ENCODE measurements at regions not wholly inside any gene's neighbourhood (a gene's known extent, or its start where the extent isn't known, plus 50 kb on each side); places are given as distances from the start of the nearest gene placed in this dataset.
"Not testable (repeated sequence)": the region's sequence is repeated elsewhere in the genome, so short reads cannot be mapped to it uniquely, and the experiment has no call there.

DNA sequence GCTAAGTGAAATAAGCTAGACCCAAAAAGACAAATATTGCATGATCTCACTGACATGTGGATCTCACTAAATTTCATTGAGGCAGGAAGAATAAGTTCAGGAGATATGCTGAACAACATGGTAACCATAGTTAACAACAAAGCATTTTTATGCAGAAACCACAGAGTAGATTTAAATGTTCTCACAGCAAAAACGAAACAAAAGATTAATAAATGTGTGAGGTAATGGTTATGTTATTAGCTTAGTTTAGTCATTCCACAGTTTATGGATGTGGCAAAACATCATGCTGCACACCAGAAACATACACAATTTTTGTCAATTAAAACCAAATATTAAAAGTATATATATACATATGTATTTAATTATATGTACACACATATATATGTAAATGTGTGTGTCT, 765.8 kb downstream of the SLITRK5 start:
- no peak for ATAC-seq (ENCODE audit: poor library complexity)
- DNase-seq, result no peak
- intact Hi-C loops (cut with DNase I), result no loop called here

DNA sequence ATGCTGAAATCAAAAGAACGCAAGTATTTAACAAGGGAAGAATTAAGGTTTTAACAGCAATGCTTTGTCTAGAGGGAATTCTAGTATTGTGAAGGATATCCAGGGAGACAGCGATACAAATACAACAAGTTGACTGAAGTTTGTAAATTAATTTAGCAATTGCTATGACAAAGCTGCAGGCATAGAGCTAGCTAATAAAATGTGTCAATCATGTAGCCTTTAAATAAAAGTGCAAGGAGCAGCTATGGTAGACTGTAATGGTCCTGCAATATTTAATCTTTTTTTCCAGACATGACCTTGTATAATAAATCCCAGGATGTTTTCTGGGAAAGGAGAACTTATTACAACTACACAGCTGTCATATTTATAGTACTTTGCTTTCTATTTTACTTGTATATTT, 779.3 kb downstream of the SLITRK5 start:
- DNase-seq, result no peak
- intact Hi-C loops (cut with DNase I), result no loop called here
- ATAC-seq (ENCODE audit: poor library complexity), result no peak

DNA sequence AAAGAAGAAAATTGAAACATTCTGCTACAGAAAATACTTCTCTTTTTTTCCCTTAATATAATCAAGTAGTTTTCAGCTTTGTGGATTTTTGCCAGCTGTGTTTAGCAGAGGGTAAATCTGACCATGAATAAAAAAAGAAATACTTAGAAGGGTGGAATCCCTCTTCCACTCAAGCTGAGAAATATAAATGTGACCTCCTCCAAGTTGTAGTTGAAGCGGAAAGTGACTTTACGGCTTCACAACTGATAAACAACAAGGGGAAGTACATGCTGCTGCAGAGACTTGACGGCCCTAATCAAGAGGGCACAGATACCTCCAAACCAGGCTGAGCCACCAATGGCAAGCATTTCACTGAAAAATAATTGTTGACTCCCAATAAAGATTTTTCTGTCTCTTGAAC, 785.0 kb downstream of the SLITRK5 start:
- ATAC-seq (ENCODE audit: poor library complexity), result no peak
- intact Hi-C loops (cut with DNase I), result no loop called here
- no peak for DNase-seq

DNA sequence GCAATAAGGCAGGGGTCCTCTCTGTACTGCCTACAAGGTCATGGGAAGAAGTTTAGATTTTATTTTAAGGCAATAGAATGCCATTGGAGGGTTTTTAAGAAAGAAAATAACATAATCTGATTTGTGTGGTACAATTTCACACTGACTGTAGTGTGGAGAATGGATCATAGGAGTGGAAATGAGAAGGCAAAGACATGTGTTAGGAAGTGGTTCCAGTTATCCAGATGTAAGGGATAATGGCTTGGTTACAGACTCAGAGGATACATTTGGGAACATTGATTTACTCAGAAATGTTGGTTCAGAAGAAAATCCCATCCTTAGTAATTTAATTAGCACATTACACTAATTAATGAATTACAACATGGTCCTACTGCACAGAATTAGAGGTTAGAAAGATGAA, 788.2 kb downstream of the SLITRK5 start:
- DNase-seq (no peak), ATAC-seq (ENCODE audit: poor library complexity) (no peak)
- intact Hi-C loops (cut with DNase I), result no loop called here

DNA sequence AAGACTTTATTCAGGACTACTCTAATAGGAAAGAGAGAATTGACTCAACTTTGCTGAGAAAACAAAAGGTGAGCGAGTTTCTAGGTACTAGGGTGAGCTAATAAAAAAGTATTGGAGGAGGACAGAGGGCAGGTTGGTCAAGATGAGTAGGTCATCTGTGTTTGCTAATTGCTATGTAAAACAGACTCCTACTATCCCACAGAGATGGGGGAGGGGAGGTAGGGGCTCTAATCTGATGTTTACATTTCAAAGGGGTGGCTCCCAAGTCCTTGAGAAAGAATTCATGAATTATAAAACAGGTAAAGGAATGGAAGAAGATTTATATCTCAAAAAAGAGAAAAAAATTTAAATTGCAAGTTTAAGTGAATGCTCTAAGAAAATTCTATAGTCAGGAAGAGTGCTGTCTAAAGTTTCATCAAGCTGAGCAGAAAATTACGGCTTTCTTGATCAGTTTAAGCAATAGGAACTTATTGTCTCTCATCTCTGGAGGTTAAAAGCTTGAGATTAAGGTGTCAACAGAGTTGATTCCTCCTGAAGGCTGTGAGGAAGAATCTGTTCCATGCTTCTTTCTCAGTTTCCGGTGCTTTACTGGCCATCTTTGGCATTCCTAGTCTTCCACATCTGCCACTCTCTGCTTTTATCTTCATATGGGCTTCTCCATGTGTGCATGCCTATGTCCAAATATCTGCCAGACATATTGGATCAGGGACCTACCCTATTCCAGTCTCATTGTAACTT, 790.3 kb downstream of the SLITRK5 start:
- intact Hi-C loops (cut with DNase I), result no loop called here
- DNase-seq (no peak), ATAC-seq (ENCODE audit: poor library complexity) (no peak)

DNA sequence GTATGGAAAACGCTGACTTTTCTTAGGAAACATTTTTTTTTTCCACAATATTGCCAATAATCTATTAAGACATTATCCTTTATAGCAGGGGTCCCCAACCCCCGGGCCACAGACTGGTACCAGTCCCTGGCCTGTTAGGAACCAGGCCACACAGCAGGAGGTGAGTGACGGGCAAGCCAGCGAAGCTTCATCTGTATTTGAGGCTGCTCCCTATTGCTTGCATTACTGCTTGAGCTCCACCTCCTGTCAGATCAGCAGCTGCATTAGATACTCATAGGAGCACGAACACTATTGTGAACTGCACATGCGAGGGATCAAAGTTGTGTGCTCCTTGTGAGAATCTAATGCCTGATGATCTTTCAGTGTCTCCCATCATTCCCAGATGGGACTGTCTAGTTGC, 793.7 kb downstream of the SLITRK5 start:
- intact Hi-C loops (cut with DNase I), result no loop called here
- ATAC-seq (ENCODE audit: poor library complexity) (no peak), DNase-seq (no peak)

DNA sequence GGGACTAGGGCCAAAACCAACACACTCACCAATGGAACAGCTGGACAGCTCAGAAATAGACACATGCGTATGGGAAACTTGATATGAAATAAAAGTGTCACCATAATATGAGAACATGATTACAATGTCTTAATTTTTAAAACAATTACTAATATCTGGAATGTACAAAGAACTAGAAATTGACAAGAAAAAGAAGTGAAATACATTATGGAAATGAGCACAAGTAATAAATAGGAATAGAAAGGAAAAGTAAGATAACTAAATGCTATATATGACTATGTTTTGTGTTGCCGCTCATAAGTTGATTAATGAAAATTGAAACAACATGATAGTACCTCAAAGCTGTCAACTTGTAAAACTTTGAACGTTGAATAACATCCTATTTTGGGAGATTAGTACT, 801.1 kb downstream of the SLITRK5 start:
- intact Hi-C loops (cut with DNase I), result no loop called here
- ATAC-seq (ENCODE audit: poor library complexity) (no peak), DNase-seq (no peak)

DNA sequence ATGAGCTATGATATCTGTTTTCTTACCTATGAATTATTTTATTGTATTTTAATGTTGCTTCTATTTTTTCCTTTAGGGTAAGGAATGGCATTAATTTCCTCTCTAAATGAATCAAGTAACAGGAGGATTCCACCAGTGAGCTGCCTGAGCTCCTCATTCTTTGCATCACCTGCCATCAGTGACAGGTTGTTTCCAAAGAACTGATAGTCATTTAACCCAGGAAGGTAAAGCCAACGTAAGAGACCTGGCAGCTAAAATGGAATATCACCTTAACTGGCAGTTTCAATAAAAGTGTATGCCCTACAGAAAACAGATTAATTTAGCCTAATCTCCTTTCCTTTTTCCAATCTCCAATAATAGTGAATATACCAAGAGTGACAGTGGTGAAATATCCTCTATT, 812.0 kb downstream of the SLITRK5 start:
- intact Hi-C loops (cut with DNase I), result no loop called here

DNA sequence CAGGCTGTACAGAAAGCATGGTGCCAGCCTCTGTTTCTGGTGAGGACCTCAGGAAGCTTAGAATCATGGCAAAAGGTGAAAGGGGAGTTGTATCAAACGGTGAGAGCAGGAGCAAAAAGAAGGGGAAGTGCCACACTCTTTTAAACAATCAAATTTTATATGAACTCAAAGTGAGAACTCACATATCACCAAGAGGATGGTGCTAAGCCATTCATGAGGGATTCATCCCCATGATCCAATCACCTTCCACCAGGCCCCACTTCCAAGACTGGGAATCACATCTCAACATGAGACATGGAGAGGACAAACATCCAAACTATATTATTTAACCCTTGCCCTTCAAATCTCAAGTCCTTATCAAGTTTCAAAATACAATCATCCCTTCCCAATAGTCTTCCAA, 836.7 kb downstream of the SLITRK5 start:
- DNase-seq (no peak), ATAC-seq (ENCODE audit: poor library complexity) (no peak)
- intact Hi-C loops (cut with DNase I), result no loop called here

More for the DNA sequence above, 812.0 kb downstream of the SLITRK5 start:
- DNase-seq (no peak), ATAC-seq (ENCODE audit: poor library complexity) (no peak)

DNA sequence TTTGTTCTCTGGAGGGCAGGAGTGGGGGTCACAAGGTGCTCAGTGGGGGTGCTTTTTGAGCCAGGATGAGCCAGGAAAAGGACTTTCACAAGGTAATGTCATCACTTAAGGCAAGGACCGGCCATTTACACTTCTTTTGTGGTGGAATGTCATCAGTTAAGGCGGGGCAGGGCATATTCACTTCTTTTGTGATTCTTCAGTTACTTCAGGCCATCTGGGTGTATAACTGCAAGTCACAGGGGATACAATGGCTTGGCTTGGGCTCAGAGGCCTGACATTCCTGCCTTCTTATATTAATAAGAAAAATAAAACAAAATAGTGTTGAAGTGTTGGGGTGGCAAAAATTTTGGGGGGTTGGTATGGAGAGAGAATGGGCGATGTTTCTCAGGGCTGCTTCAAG, 841.8 kb downstream of the SLITRK5 start:
- intact Hi-C loops (cut with DNase I); ATAC-seq (ENCODE audit: poor library complexity); DNase-seq: not testable (repeated sequence)

DNA sequence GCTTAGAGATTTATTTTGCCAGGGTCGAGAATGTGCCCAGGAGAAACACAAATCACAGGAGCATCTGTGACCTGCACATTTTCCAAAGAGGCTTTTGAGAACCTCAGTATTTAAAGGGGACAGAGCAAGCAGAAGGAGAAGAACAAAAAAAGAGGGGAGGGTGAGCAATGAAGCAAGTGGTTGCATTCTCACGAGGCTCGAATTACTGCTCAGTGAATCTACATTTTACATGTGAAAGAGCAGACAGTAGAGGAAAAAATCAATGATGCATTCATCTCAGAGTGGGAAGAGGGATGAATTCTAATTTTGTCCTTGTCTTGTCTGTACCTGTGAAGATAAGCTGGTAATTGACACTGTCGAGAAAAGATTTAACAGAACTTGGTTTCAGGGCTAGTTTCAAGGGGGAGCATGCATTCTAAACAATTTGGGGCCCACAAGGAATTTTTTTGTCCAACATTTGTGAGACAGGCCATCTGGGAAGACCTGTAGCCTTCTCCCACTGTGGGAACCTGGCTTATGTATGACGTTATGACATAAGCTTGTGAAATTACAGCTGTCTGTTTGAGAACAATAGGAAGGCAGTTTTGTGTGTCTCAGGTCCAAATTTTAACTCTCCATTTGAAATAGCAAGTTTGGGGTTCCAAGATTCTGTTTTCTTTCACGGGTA, 855.1 kb downstream of the SLITRK5 start:
- intact Hi-C loops (cut with DNase I), result no loop called here

DNA sequence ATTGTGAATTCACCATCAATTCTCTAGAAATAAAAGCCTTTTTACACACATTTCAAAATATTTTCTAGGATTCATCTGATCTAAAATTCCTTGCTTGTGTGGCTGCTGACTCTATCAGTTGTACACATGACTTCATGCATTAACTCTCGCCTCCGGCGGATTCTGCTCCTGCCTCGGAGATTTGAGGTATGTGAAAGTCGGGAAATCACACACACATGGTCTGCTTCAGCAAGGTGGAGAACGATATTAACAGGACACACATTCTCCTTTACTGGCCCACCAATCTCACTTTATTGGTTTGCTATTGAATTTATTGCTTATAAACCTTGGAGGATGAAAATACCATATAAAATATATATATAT, 855.7 kb downstream of the SLITRK5 start:
- ATAC-seq (ENCODE audit: poor library complexity), result no peak
- intact Hi-C loops (cut with DNase I), result no loop called here

More for the DNA sequence above, 855.1 kb downstream of the SLITRK5 start:
- no peak for ATAC-seq (ENCODE audit: poor library complexity)
- DNase-seq, result no peak

DNA sequence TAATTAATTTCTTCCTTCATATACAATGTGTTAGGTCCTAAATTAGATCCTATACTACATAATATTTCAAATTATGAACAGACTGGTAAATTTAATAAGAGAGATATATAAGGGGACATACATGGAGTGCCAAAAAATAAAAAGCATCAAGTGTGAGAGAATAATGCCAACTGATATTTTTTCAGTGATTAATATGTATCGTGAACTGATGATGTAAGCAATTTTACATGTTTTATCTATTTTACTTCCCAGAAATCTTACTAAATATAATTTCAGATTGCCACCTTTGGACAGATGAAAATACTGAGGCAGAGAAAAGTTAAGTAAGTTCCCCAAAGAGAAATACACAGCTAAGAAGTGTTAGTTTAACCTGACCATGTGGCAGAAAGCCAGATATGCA, 870.8 kb downstream of the SLITRK5 start:
- intact Hi-C loops (cut with DNase I), result no loop called here
- DNase-seq (no peak), ATAC-seq (ENCODE audit: poor library complexity) (no peak)

More for the DNA sequence above, 855.7 kb downstream of the SLITRK5 start:
- DNase-seq, result no peak

DNA sequence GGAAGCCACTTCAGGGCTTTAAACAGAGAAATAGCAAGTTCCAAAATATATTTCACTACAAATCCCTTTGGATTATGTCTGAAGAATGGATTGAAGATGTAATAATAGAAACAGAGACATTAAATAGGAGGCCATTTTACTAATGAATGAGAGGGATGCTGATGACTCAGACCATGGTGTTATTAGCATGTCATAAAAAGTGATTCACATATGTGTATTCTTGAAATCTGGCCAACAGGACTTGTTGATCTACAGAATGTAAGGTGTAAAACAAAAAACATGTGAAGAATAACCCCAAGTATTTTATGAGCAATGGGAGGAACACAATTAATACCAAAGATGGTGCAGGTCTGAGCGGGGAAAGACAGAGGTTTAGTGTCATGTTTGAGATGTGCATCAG, 873.7 kb downstream of the SLITRK5 start:
- ATAC-seq (ENCODE audit: poor library complexity) (no peak), DNase-seq (no peak)
- intact Hi-C loops (cut with DNase I), result no loop called here

DNA sequence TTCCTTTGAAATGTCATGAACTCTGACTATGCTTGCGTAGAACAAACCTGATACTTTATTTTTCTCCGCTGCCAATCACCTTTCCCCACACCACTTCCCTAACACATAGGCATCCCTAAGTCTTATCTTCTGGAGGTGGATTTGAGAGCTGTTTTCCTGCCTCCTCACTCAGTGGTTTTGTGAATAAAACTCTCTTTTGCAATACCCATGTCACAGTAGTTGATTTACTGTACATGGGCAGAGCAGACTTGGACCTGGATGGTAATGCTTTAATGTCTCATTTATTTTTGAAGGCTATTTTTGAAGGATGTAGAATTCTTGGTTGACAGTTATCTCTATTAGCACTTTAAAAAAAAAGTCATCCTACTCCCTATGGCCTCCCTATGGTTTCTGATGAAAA, 881.8 kb downstream of the SLITRK5 start:
- ATAC-seq (ENCODE audit: poor library complexity), result no peak
- no peak for DNase-seq
- intact Hi-C loops (cut with DNase I), result no loop called here

DNA sequence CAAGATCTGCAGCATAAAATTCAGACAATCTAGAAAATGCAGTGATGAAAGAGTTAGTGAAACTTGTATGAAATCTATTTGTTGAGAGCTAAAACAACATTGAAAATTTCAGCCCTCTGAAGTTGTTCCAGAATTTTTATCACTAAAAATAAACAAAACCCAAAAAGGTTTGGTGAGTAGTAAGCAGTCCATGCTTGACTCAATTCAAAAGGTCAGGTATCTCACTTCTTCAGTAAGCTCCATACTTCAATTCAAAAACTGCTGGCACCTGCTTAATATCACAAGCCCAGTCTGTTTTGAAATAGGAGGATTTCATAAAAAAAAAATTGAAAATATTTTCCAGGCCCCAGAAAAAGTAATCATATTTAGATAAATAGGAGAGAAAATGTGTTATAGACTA, 894.4 kb downstream of the SLITRK5 start:
- ATAC-seq (ENCODE audit: poor library complexity), result no peak
- intact Hi-C loops (cut with DNase I), result no loop called here
- DNase-seq, result no peak

DNA sequence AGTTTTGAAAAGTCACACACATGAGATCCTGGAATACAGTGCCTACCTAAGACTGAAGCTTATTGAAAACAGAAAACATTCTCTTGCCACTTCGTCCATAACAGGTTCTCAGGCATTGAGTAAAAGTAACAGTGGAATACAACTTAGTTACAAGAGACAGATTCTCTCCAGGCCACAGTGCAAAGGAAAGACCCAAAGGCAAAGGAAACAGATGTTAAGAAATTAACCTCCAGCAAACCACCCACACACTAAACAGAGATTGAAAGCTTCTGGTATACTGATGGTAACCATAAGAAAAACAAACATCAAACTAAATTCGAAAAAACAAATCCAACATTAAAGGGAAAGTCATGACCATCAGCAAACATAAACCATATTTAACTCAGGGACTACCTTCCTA, 914.7 kb downstream of the SLITRK5 start:
- intact Hi-C loops (cut with DNase I), result no loop called here
- no peak for DNase-seq
- no peak for ATAC-seq (ENCODE audit: poor library complexity)

DNA sequence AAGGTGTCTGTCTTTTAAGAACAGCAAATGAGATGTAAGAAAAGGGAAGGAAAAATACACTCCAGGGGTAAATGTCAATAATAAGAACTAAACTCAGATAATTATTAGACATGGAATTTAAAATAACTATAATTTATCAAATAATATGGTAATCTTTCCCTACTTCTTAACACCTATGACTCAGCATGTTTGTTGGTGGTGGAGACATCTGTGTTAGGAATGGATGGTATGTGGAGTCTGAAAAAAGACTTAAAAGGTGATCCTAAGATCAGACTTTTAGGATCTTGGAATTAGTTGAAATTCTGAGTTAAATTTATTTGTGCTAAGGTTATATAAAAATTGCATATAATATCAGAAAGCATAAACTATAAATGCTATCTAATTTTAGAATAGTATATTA, 915.1 kb downstream of the SLITRK5 start:
- intact Hi-C loops (cut with DNase I), result no loop called here
- DNase-seq (no peak), ATAC-seq (ENCODE audit: poor library complexity) (no peak)

DNA sequence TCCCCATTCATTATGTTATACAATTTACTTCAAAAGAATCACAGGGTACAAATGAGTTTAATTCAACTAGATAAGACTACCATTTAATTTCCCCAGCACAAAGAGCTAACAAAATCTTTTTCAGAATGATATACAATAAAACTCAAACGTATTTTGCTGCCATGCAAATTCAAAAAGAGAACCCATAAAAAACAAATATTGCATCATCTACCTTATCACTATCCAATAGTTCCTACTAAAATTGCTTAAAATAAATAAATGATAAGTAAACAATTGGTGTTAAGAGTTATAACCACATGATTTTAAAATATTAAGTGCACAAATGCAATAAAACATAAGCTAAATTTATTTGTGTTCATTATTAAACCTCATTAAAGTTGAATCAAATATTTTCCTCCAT, 919.4 kb downstream of the SLITRK5 start:
- intact Hi-C loops (cut with DNase I), result no loop called here
- ATAC-seq (ENCODE audit: poor library complexity) (no peak), DNase-seq (no peak)

DNA sequence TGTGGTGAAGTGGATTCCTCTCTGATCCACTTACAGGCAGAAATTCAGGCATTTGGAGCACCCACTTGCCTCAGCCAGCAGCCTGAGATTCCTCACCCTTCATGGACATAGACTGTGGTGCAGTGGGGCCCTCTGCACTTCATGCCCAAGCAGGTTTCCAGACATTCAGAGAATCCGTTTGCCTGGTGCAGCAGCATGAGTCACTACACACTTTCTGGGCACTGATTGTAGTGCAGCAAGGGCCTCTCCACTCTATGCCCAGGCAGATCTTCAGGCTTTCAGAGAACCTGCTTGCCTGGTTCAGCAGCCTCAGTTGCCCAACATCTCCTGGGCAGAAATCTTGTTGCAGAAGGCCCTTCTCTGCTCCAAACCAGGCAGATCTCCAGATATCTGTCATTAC, 920.9 kb downstream of the SLITRK5 start:
- no peak for ATAC-seq (ENCODE audit: poor library complexity)
- DNase-seq, result no peak
- intact Hi-C loops (cut with DNase I), result no loop called here

DNA sequence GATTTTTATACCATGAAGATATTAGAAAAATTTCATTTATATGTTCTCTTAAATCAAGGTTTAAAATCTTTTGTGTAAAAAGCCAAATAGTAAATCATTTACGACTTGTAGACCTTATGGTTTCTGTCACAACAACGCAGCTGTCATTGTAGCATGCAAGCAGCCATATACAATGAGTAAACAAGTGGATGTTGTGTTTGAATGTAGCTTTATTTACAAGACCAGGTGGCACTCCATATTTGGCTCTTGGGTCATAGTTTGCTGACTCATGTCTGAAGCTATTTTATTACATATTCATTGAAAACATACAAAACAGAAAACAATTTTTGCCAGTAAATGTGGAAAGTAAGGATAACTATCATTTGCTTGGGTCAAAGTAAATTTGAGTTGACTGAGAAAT, 930.8 kb downstream of the SLITRK5 start:
- intact Hi-C loops (cut with DNase I), result no loop called here
- no peak for ATAC-seq (ENCODE audit: poor library complexity)
- no peak for DNase-seq

Data from Right ventricle myocardium superior (tissue), 1 donor.